ENCODE measurements at regions not wholly inside any gene's neighbourhood (a gene's known extent, or its start where the extent isn't known, plus 50 kb on each side); places are given as distances from the start of the nearest gene placed in this dataset.

DNA sequence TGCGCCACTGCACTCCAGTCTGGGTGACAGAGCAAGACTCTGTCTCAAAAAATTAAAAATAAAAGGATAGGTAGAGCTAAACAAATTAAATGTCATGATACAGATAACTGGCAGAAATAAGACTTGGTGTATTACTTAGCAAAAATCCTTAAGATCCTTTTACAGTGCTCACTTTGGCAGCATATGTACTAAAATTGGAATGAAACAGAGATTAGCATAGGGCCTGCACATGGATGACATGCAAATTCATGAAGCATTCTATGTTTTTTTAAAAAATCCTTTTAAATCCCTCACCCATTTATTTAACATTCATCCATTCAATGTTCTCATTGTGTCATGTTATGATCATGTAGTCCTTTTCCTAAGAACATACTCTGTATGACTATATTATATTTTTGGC, 528.8 kb downstream of the CD83 start:
- no peaks in the 10 kb centered on the region for H3K36me3 ChIP-seq (ENCODE audit: control insufficient read depth in 1 of 2, insufficient read depth in 2 of 2, low read length in 2 of 2)
- ATAC-seq (no peak), DNase-seq (ENCODE audit: low read depth, low spot score) (no peak)
- no peaks in the 10 kb centered on the region for H3K9me3 ChIP-seq (ENCODE audit: control insufficient read depth in 1 of 2, insufficient read depth in 1 of 2, low read depth in 1 of 2, low read length in 2 of 2)
- TF ChIP-seq, protein P1, sequence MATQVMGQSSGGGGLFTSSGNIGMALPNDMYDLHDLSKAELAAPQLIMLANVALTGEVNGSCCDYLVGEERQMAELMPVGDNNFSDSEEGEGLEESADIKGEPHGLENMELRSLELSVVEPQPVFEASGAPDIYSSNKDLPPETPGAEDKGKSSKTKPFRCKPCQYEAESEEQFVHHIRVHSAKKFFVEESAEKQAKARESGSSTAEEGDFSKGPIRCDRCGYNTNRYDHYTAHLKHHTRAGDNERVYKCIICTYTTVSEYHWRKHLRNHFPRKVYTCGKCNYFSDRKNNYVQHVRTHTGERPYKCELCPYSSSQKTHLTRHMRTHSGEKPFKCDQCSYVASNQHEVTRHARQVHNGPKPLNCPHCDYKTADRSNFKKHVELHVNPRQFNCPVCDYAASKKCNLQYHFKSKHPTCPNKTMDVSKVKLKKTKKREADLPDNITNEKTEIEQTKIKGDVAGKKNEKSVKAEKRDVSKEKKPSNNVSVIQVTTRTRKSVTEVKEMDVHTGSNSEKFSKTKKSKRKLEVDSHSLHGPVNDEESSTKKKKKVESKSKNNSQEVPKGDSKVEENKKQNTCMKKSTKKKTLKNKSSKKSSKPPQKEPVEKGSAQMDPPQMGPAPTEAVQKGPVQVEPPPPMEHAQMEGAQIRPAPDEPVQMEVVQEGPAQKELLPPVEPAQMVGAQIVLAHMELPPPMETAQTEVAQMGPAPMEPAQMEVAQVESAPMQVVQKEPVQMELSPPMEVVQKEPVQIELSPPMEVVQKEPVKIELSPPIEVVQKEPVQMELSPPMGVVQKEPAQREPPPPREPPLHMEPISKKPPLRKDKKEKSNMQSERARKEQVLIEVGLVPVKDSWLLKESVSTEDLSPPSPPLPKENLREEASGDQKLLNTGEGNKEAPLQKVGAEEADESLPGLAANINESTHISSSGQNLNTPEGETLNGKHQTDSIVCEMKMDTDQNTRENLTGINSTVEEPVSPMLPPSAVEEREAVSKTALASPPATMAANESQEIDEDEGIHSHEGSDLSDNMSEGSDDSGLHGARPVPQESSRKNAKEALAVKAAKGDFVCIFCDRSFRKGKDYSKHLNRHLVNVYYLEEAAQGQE (IDR thresholded peaks at IDR 0.05; ENCODE audit: low read depth): no peak
- no peak for TF ChIP-seq CEBPB (IDR thresholded peaks at IDR 0.05; ENCODE audit: low read depth)
- TF ChIP-seq, protein P2, sequence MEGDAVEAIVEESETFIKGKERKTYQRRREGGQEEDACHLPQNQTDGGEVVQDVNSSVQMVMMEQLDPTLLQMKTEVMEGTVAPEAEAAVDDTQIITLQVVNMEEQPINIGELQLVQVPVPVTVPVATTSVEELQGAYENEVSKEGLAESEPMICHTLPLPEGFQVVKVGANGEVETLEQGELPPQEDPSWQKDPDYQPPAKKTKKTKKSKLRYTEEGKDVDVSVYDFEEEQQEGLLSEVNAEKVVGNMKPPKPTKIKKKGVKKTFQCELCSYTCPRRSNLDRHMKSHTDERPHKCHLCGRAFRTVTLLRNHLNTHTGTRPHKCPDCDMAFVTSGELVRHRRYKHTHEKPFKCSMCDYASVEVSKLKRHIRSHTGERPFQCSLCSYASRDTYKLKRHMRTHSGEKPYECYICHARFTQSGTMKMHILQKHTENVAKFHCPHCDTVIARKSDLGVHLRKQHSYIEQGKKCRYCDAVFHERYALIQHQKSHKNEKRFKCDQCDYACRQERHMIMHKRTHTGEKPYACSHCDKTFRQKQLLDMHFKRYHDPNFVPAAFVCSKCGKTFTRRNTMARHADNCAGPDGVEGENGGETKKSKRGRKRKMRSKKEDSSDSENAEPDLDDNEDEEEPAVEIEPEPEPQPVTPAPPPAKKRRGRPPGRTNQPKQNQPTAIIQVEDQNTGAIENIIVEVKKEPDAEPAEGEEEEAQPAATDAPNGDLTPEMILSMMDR (IDR thresholded peaks at IDR 0.05 in 2 of 3, conservative IDR thresholded peaks at IDR 0.05 in 1 of 3; ENCODE audit: borderline replicate concordance in 1 of 3, insufficient read depth in 1 of 3, low read depth in 2 of 3, low read length in 2 of 3): no peak
- TF ChIP-seq RAD21 (IDR thresholded peaks at IDR 0.05; ENCODE audit: low read depth): no peak
- TF ChIP-seq POLR2A (IDR thresholded peaks at IDR 0.05; ENCODE audit: borderline replicate concordance, extremely low read depth, insufficient read depth, insufficient read length): no peak
- TF ChIP-seq, protein P3, sequence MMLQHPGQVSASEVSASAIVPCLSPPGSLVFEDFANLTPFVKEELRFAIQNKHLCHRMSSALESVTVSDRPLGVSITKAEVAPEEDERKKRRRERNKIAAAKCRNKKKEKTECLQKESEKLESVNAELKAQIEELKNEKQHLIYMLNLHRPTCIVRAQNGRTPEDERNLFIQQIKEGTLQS (IDR thresholded peaks at IDR 0.05): no peak
- TF ChIP-seq, protein P4, sequence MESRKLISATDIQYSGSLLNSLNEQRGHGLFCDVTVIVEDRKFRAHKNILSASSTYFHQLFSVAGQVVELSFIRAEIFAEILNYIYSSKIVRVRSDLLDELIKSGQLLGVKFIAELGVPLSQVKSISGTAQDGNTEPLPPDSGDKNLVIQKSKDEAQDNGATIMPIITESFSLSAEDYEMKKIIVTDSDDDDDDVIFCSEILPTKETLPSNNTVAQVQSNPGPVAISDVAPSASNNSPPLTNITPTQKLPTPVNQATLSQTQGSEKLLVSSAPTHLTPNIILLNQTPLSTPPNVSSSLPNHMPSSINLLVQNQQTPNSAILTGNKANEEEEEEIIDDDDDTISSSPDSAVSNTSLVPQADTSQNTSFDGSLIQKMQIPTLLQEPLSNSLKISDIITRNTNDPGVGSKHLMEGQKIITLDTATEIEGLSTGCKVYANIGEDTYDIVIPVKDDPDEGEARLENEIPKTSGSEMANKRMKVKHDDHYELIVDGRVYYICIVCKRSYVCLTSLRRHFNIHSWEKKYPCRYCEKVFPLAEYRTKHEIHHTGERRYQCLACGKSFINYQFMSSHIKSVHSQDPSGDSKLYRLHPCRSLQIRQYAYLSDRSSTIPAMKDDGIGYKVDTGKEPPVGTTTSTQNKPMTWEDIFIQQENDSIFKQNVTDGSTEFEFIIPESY (IDR thresholded peaks at IDR 0.05; ENCODE audit: extremely low read depth, insufficient replicate concordance, low read length): no peak
- TF ChIP-seq EZH2phosphoT487 (IDR thresholded peaks at IDR 0.05; ENCODE audit: borderline replicate concordance): no peak
- TF ChIP-seq EZH2 (IDR thresholded peaks at IDR 0.05): no peak
- TF ChIP-seq ZFX (IDR thresholded peaks at IDR 0.05): no peak
- TF ChIP-seq YY1 (IDR thresholded peaks at IDR 0.05; ENCODE audit: extremely low read depth, insufficient replicate concordance, low read depth, low read length): no peak
- TF ChIP-seq, protein P5, sequence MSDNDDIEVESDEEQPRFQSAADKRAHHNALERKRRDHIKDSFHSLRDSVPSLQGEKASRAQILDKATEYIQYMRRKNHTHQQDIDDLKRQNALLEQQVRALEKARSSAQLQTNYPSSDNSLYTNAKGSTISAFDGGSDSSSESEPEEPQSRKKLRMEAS (IDR thresholded peaks at IDR 0.05): no peak
- no peak for TF ChIP-seq POLR2AphosphoS5 (IDR thresholded peaks at IDR 0.05; ENCODE audit: low read depth, low read length)
- H3K4me3 ChIP-seq (replicated peaks in 1 of 2; ENCODE audit: low read depth in 1 of 2, low read length in 2 of 2): no peak overlapping the region
- no peak overlapping the region for H2AFZ ChIP-seq (ENCODE audit: low read depth, low read length, poor library complexity, severe bottlenecking)
- H3K27ac ChIP-seq (ENCODE audit: low read depth, low read length): no peak overlapping the region
- no peaks in the 10 kb centered on the region for H3K79me2 ChIP-seq (ENCODE audit: insufficient read depth, low read length)
- no peaks in the 10 kb centered on the region for H3K9me2 ChIP-seq (ENCODE audit: insufficient read depth)
- peaks cover 0 to 9% of the 10 kb centered on the region in 2 experiments; a peak in 2 of 4 replicates for H3K4me1 ChIP-seq (ENCODE audit: control insufficient read depth in 1 of 2, insufficient read depth in 2 of 2, low read length in 2 of 2)
- ChIA-PET POLR2A (no interaction called here), RAD21 (ENCODE audit: low non-redundant PET in 1 of 2, low total read pairs in 2 of 2, uncharacterized antibody in 2 of 2, unreplicated experiment in 2 of 2) (no interaction called here), CTCF (no interaction called here)
- intact Hi-C loops (cut with micrococcal nuclease): no loop called here
- no peaks in the 10 kb centered on the region for H3K27me3 ChIP-seq (ENCODE audit: insufficient read depth, low read length)
- BruUV-seq (replicated peaks): no TSS peak
- H3K9ac ChIP-seq (ENCODE audit: low read length): no peak overlapping the region
- H3K4me2 ChIP-seq (ENCODE audit: low read length): no peak overlapping the region
- H4K20me1 ChIP-seq (ENCODE audit: insufficient read depth): no peaks in the 10 kb centered on the region

Measured in HCT116 (cell line).